Hepatocyte (in vitro differentiated cells): ENCODE measurements at regions not wholly inside any gene's neighbourhood (a gene's known extent, or its start where the extent isn't known, plus 50 kb on each side); places are given as distances from the start of the nearest gene placed in this dataset.

Experiments used
- CTCF ChIP-seq: fragments of 200-600 bp; sonication (generic); IDR thresholded peaks from 2 replicates; pipeline ENCODE4 v1.5.1; 2016; ENCODE audit warnings: antibody characterized with exemption, mild to moderate bottlenecking; ENCODE audit not compliant: poor library complexity
- EZH2 ChIP-seq: fragments of 200-600 bp; sonication (generic); IDR thresholded peaks from 2 replicates; pipeline ENCODE4 v1.6.1; 2016; ENCODE audit warnings: antibody characterized with exemption, mild to moderate bottlenecking, borderline replicate concordance

- TF ChIP-seq CTCF (no peak), EZH2 (no peak)
These were observed 253.3 kb downstream of the FAM43A start for GRCh38 chr3:194938845-194939531.
